Neural cell (in vitro differentiated cells): ENCODE measurements at regions not wholly inside any gene's neighbourhood (a gene's known extent, or its start where the extent isn't known, plus 50 kb on each side); places are given as distances from the start of the nearest gene placed in this dataset.

Experiments
- H2AFZ ChIP-seq: fragments of 200-600, 300-800 bp; sonication (generic), shearing (Covaris generic); 2 replicates; pipeline ENCODE4 v1.6.0; 2014; ENCODE audit warnings: low read depth, mild to moderate bottlenecking, antibody characterized with exemption, low read length, moderate library complexity
- H3F3A ChIP-seq: fragments of 200-600 bp; shearing (Covaris generic); 2 replicates; pipeline ENCODE4 v1.6.1; 2016; ENCODE audit warnings: mild to moderate bottlenecking, moderate library complexity, mixed read lengths, antibody characterized with exemption, low read length; ENCODE audit not compliant: insufficient read depth, poor library complexity, severe bottlenecking
- H3K27ac ChIP-seq: fragments of 200-600, 300-800 bp; sonication (generic), shearing (Covaris generic); 2 replicates; pipeline ENCODE4 v1.5.1; 2014; ENCODE audit warnings: mild to moderate bottlenecking, low read length, moderate library complexity
- H3K27me3 ChIP-seq: fragments of 300-800, 200-600 bp; sonication (generic), shearing (Covaris generic); 2 replicates; pipeline ENCODE4 v1.6.0; 2014; ENCODE audit warnings: mild to moderate bottlenecking, low read depth, low read length, moderate library complexity; ENCODE audit not compliant: insufficient read depth
- H3K36me3 ChIP-seq: fragments of 300-800, 200-600 bp; sonication (generic), shearing (Covaris generic); 2 replicates; pipeline ENCODE4 v1.5.1; 2014; ENCODE audit warnings: mild to moderate bottlenecking, antibody characterized with exemption, low read length, moderate library complexity; ENCODE audit not compliant: insufficient read depth
- H3K4me2 ChIP-seq: fragments of 300-800, 200-600 bp; sonication (generic), shearing (Covaris generic); 2 replicates; pipeline ENCODE4 v1.6.0; 2014; ENCODE audit warnings: mild to moderate bottlenecking, low read length
- H3K4me3 ChIP-seq: fragments of 300-800, 200-600 bp; sonication (generic), shearing (Covaris generic); 2 replicates; pipeline ENCODE4 v1.5.1; 2014; ENCODE audit warnings: mild to moderate bottlenecking, low read length, moderate library complexity
- H3K79me2 ChIP-seq: fragments of 200-600 bp; shearing (Covaris generic); replicated peaks from 2 replicates; pipeline ENCODE4 v1.6.0; 2014; ENCODE audit warnings: mild to moderate bottlenecking, low read length, moderate library complexity; ENCODE audit not compliant: insufficient read depth
- H3K9ac ChIP-seq: fragments of 300-800, 200-600 bp; sonication (generic), shearing (Covaris generic); 2 replicates; pipeline ENCODE4 v1.6.1; 2016; ENCODE audit warnings: mild to moderate bottlenecking, low read length, mixed read lengths
- H3K9me2 ChIP-seq: fragments of 200-600 bp; shearing (Covaris generic); 2 replicates; pipeline ENCODE4 v1.6.1; 2016; ENCODE audit warnings: mild to moderate bottlenecking, low read length, mixed read lengths; ENCODE audit not compliant: insufficient read depth
- H3K9me3 ChIP-seq: fragments of 200-600, 300-800 bp; sonication (generic), shearing (Covaris generic); 2 replicates; pipeline ENCODE4 v1.6.1; 2016; ENCODE audit warnings: mild to moderate bottlenecking, mixed run types, low read length, moderate library complexity, mixed read lengths
- H4K20me1 ChIP-seq: fragments of 200-600 bp; shearing (Covaris generic); 2 replicates; pipeline ENCODE4 v1.6.1; 2016; ENCODE audit warnings: mild to moderate bottlenecking, mixed run types; ENCODE audit not compliant: insufficient read depth
- EP300 ChIP-seq: fragments of 450-650 bp; conservative IDR thresholded peaks from 2 replicates; pipeline ENCODE4 v1.6.1; 2014; ENCODE audit warnings: antibody characterized with exemption, mild to moderate bottlenecking, moderate library complexity; ENCODE audit not compliant: poor library complexity, severe bottlenecking
- MXI1 ChIP-seq: fragments of 450-650 bp; conservative IDR thresholded peaks from 2 replicates; pipeline ENCODE4 v1.6.1; 2014; ENCODE audit warnings: antibody characterized with exemption, mild to moderate bottlenecking; ENCODE audit not compliant: poor library complexity, severe bottlenecking
- POLR2AphosphoS5 ChIP-seq: IDR thresholded peaks from 2 replicates; pipeline ENCODE4 v1.6.1; 2012
- RAD21 ChIP-seq: fragments of 450-650 bp; conservative IDR thresholded peaks from 2 replicates; pipeline ENCODE4 v1.6.1; 2014; ENCODE audit warnings: antibody characterized with exemption, mild to moderate bottlenecking, moderate library complexity
- SMC3 ChIP-seq: fragments of 450-650 bp; conservative IDR thresholded peaks from 2 replicates; pipeline ENCODE4 v1.6.1; 2014; ENCODE audit warnings: antibody characterized with exemption, mild to moderate bottlenecking, moderate library complexity; ENCODE audit not compliant: poor library complexity
- TAF1 ChIP-seq: IDR thresholded peaks from 2 replicates; pipeline ENCODE4 v1.6.1; 2012; ENCODE audit warnings: low read depth
- TF ChIP-seq, protein P1 (sequence below): IDR thresholded peaks from 2 replicates; pipeline ENCODE4 v1.6.1; 2012; ENCODE audit warnings: borderline replicate concordance
- TF ChIP-seq, protein P2 (sequence below): fragments of 450-650 bp; IDR thresholded peaks from 2 replicates; pipeline ENCODE4 v1.5.1; 2014; ENCODE audit warnings: antibody characterized with exemption, mild to moderate bottlenecking, moderate library complexity; ENCODE audit not compliant: poor library complexity, severe bottlenecking

- Histone ChIP-seq H3K27me3 (no peaks in the 10 kb centered on the region), H3K4me2 (no peak overlapping the region), H4K20me1 (no peaks in the 10 kb centered on the region), H3K79me2 (no peaks in the 10 kb centered on the region), H3K9me3 (no peaks in the 10 kb centered on the region), H3F3A (no peaks in the 10 kb centered on the region), H2AFZ (no peak overlapping the region), H3K9me2 (no peaks in the 10 kb centered on the region), H3K36me3 (no peaks in the 10 kb centered on the region), H3K27ac (no peak overlapping the region), H3K4me3 (no peak overlapping the region), H3K9ac (no peak overlapping the region)
- no peak for TF ChIP-seq MXI1
- TF ChIP-seq TAF1 = no peak
- no peak for TF ChIP-seq POLR2AphosphoS5
- no peak for TF ChIP-seq EP300
- TF ChIP-seq RAD21 = no peak
- TF ChIP-seq, protein P1, sequence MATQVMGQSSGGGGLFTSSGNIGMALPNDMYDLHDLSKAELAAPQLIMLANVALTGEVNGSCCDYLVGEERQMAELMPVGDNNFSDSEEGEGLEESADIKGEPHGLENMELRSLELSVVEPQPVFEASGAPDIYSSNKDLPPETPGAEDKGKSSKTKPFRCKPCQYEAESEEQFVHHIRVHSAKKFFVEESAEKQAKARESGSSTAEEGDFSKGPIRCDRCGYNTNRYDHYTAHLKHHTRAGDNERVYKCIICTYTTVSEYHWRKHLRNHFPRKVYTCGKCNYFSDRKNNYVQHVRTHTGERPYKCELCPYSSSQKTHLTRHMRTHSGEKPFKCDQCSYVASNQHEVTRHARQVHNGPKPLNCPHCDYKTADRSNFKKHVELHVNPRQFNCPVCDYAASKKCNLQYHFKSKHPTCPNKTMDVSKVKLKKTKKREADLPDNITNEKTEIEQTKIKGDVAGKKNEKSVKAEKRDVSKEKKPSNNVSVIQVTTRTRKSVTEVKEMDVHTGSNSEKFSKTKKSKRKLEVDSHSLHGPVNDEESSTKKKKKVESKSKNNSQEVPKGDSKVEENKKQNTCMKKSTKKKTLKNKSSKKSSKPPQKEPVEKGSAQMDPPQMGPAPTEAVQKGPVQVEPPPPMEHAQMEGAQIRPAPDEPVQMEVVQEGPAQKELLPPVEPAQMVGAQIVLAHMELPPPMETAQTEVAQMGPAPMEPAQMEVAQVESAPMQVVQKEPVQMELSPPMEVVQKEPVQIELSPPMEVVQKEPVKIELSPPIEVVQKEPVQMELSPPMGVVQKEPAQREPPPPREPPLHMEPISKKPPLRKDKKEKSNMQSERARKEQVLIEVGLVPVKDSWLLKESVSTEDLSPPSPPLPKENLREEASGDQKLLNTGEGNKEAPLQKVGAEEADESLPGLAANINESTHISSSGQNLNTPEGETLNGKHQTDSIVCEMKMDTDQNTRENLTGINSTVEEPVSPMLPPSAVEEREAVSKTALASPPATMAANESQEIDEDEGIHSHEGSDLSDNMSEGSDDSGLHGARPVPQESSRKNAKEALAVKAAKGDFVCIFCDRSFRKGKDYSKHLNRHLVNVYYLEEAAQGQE = no peak
Observed at GRCh38 chr16:55047903-55048497, 117.3 kb downstream of the IRX5 start.

DNA sequence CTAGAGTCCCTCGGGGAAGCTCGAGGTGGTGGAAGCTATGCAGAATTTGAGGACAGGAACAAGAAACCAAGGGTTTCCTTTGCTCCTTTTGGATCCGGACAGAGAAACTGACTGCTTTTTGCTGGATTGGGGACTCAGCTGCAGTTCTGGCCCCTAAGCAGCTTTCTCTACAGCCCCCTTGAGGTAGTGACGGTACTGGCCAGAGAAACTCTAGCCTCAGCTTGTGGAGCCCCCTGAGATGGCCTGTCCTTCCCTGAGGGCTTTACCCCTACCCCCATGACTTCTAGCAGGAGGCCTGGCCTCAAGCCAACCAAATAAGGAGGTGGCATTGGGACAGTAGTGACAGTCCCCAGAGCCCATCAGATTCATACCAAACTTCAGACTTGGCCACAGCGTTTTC lies 118.1 kb downstream of the IRX5 start:
- Histone ChIP-seq H3K9me2 (no peaks in the 10 kb centered on the region), H3F3A (no peaks in the 10 kb centered on the region), H3K4me3 (no peak overlapping the region), H3K79me2 (no peaks in the 10 kb centered on the region), H3K27me3 (no peaks in the 10 kb centered on the region), H4K20me1 (no peaks in the 10 kb centered on the region), H3K9me3 (no peaks in the 10 kb centered on the region), H3K4me2 (no peak overlapping the region), H3K9ac (no peak overlapping the region), H2AFZ (no peak overlapping the region), H3K36me3 (no peaks in the 10 kb centered on the region), H3K27ac (no peak overlapping the region)
- TF ChIP-seq, protein P2, sequence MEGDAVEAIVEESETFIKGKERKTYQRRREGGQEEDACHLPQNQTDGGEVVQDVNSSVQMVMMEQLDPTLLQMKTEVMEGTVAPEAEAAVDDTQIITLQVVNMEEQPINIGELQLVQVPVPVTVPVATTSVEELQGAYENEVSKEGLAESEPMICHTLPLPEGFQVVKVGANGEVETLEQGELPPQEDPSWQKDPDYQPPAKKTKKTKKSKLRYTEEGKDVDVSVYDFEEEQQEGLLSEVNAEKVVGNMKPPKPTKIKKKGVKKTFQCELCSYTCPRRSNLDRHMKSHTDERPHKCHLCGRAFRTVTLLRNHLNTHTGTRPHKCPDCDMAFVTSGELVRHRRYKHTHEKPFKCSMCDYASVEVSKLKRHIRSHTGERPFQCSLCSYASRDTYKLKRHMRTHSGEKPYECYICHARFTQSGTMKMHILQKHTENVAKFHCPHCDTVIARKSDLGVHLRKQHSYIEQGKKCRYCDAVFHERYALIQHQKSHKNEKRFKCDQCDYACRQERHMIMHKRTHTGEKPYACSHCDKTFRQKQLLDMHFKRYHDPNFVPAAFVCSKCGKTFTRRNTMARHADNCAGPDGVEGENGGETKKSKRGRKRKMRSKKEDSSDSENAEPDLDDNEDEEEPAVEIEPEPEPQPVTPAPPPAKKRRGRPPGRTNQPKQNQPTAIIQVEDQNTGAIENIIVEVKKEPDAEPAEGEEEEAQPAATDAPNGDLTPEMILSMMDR = no peak
- TF ChIP-seq POLR2AphosphoS5 (no peak), SMC3 (no peak), MXI1 (no peak), RAD21 (no peak)
